Naive thymus-derived CD4-positive, alpha-beta T cell (primary cell): ENCODE measurements at regions not wholly inside any gene's neighbourhood (a gene's known extent, or its start where the extent isn't known, plus 50 kb on each side); places are given as distances from the start of the nearest gene placed in this dataset.
"Not testable (repeated sequence)": the region's sequence is repeated elsewhere in the genome, so short reads cannot be mapped to it uniquely, and the experiment has no call there.

Experiments
- ATAC-seq: fragments of 150-1000 bp; cut with Tn5 transposase; 2 replicates; pipeline ENCODE4 v1.10.0; 2021; ENCODE audit warnings: mild to moderate bottlenecking, moderate library complexity
- CTCF ChIA-PET: fragments of 350-600 bp; sonication (Branson Sonifier 250); formaldehyde crosslinking; loops from one replicate; lab custom pipeline; 2021; ENCODE audit warnings: antibody characterized with exemption; lab: Charles Lee
- POLR2A ChIA-PET: fragments of 350-600 bp; sonication (Branson Sonifier 250); formaldehyde crosslinking; loops from one replicate; lab custom pipeline; 2021; ENCODE audit warnings: antibody characterized with exemption, inconsistent platforms; lab: Charles Lee
- DNase-seq, 9 donors: peaks; one replicate each; pipeline versions ENCODE4 v3.0.0 to v3.0.0-alpha.2; 2020 to 2022; ENCODE audit warnings: mixed read lengths in 1 of 9
- H3K27ac ChIP-seq: one replicate; pipeline ENCODE4 v1.7.0; 2013; ENCODE audit warnings: mild to moderate bottlenecking, low read depth, low read length, moderate library complexity
- H3K27me3 ChIP-seq, 2 donors: one replicate each; pipeline ENCODE4 v1.7.0; 2013; ENCODE audit warnings: low read length in 2 of 2, mild to moderate bottlenecking in 2 of 2, moderate library complexity in 2 of 2; ENCODE audit not compliant: control insufficient read depth in 2 of 2, insufficient read depth in 2 of 2
- H3K36me3 ChIP-seq, 3 experiments: 1 replicate in 2 of 3; 2 replicates in 1 of 3; pipeline ENCODE4 v1.7.0; 2013; ENCODE audit warnings: low read length in 3 of 3, mild to moderate bottlenecking in 3 of 3, moderate library complexity in 1 of 3; ENCODE audit not compliant: insufficient read depth in 3 of 3, control insufficient read depth in 2 of 3
- H3K4me1 ChIP-seq, 2 donors: one replicate each; pipeline ENCODE4 v1.7.0; 2013; ENCODE audit warnings: low read length in 2 of 2, mild to moderate bottlenecking in 2 of 2, moderate library complexity in 1 of 2; ENCODE audit not compliant: control insufficient read depth in 2 of 2, insufficient read depth in 2 of 2
- H3K4me3 ChIP-seq: 2 replicates; pipeline ENCODE4 v1.7.0; 2013; ENCODE audit warnings: mild to moderate bottlenecking, low read length
- H3K9me3 ChIP-seq, 3 experiments: 1 replicate in 2 of 3; 2 replicates in 1 of 3; pipeline ENCODE4 v1.7.0; 2013; ENCODE audit warnings: low read length in 3 of 3; ENCODE audit not compliant: control insufficient read depth in 2 of 3
- H3K27ac Mint-ChIP-seq, 9 donors: one replicate each; pipeline ENCODE4 v1.8.0; 2020 to 2022; ENCODE audit warnings: mixed read lengths in 9 of 9, mild to moderate bottlenecking in 8 of 9, moderate library complexity in 5 of 9, inconsistent platforms in 2 of 9
- H3K27me3 Mint-ChIP-seq, 5 donors: one replicate each; pipeline ENCODE4 v1.8.0; 2021 to 2022; ENCODE audit warnings: mixed read lengths in 5 of 5, mild to moderate bottlenecking in 1 of 5
- H3K36me3 Mint-ChIP-seq, 5 donors: one replicate each; pipeline ENCODE4 v1.8.0; 2020 to 2022; ENCODE audit warnings: mixed read lengths in 5 of 5, mild to moderate bottlenecking in 3 of 5, inconsistent platforms in 1 of 5
- H3K4me1 Mint-ChIP-seq, 7 donors: one replicate each; pipeline ENCODE4 v1.8.0; 2020 to 2022; ENCODE audit warnings: mixed read lengths in 7 of 7, mild to moderate bottlenecking in 3 of 7, inconsistent platforms in 1 of 7
- H3K4me3 Mint-ChIP-seq, 10 donors: one replicate each; pipeline ENCODE4 v1.8.0; 2020 to 2022; ENCODE audit warnings: mild to moderate bottlenecking in 10 of 10, mixed read lengths in 10 of 10, moderate library complexity in 6 of 10, inconsistent platforms in 2 of 10
- H3K9me3 Mint-ChIP-seq, 11 donors: one replicate each; pipeline ENCODE4 v1.8.0; 2020 to 2022; ENCODE audit warnings: mixed read lengths in 11 of 11, mild to moderate bottlenecking in 4 of 11, inconsistent platforms in 1 of 11, moderate library complexity in 1 of 11
- intact Hi-C, 2 donors: fragments of 100-400 bp; cut with micrococcal nuclease; formaldehyde crosslinking; loops; one replicate each; pipeline ENCODE4 v1.15.1; 2023

GRCh38 chr3:193068365-193068764, 150.7 kb upstream of the MB21D2 start:
- H3K27me3 ChIP-seq = no peaks in the 10 kb centered on the region
- ATAC-seq = no peak
- no peak overlapping the region for H3K27ac ChIP-seq
- ChIA-PET POLR2A (no interaction called here), CTCF (no interaction called here)
- no peaks in the 10 kb centered on the region for H3K36me3 ChIP-seq
- H3K4me1 Mint-ChIP-seq = no peaks in the 10 kb centered on the region
- peaks cover 0 to 6% (median 0%) of the 10 kb centered on the region in 11 donors for H3K9me3 Mint-ChIP-seq
- DNase-seq = no peak
- H3K4me3 ChIP-seq = no peak overlapping the region
- intact Hi-C loops = no loop called here
- H3K27me3 Mint-ChIP-seq = peaks cover 12 to 26% (median 16%) of the 10 kb centered on the region in 5 donors
- H3K4me1 ChIP-seq = no peaks in the 10 kb centered on the region
- no peak overlapping the region for H3K4me3 Mint-ChIP-seq
- no peak overlapping the region for H3K27ac Mint-ChIP-seq
- no peaks in the 10 kb centered on the region for H3K9me3 ChIP-seq
- no peaks in the 10 kb centered on the region for H3K36me3 Mint-ChIP-seq

- H3K27me3 ChIP-seq, H3K27ac ChIP-seq, H3K27ac Mint-ChIP-seq, CTCF ChIA-PET, intact Hi-C loops, POLR2A ChIA-PET, ATAC-seq, H3K9me3 ChIP-seq, H3K4me1 ChIP-seq, H3K4me3 ChIP-seq, DNase-seq, H3K36me3 ChIP-seq, H3K4me1 Mint-ChIP-seq, H3K36me3 Mint-ChIP-seq, H3K9me3 Mint-ChIP-seq, H3K4me3 Mint-ChIP-seq: not testable (repeated sequence)
- peaks cover 12 to 22% (median 18%) of the 10 kb centered on the region in 5 donors for H3K27me3 Mint-ChIP-seq
Observed at GRCh38 chr3:193069732-193070131, 152.1 kb upstream of the MB21D2 start.

- H3K27me3 Mint-ChIP-seq = peaks cover 0 to 13% (median 1%) of the 10 kb centered on the region in 5 donors
- H3K4me3 Mint-ChIP-seq = no peak overlapping the region
- CTCF ChIA-PET = interaction anchor here (0.5 kb wide), 1 partner anchor 423 kb away, joined by 3 read pairs; no protein-coding TSS in a partner anchor
- no peak overlapping the region for H3K27ac Mint-ChIP-seq
- H3K9me3 Mint-ChIP-seq = peaks cover 0 to 14% (median 7%) of the 10 kb centered on the region in 11 donors
- H3K4me1 Mint-ChIP-seq = no peaks in the 10 kb centered on the region
- POLR2A ChIA-PET = no interaction called here
- Histone ChIP-seq H3K36me3 (no peaks in the 10 kb centered on the region), H3K9me3 (peaks cover 0 to 4% (median 0%) of the 10 kb centered on the region in 3 experiments), H3K27me3 (no peaks in the 10 kb centered on the region), H3K4me1 (no peaks in the 10 kb centered on the region), H3K27ac (no peak overlapping the region), H3K4me3 (no peak overlapping the region)
- intact Hi-C loops = no loop called here
- ATAC-seq (no peak), DNase-seq (no peak)
- H3K36me3 Mint-ChIP-seq = peaks cover 0 to 3% (median 0%) of the 10 kb centered on the region in 5 donors
Observed at GRCh38 chr3:193078996-193079753, 161.5 kb upstream of the MB21D2 start.

- Mint-ChIP-seq H3K9me3 (peaks cover 0 to 14% (median 7%) of the 10 kb centered on the region in 11 donors), H3K36me3 (peaks cover 0 to 3% (median 0%) of the 10 kb centered on the region in 5 donors), H3K4me1 (no peaks in the 10 kb centered on the region), H3K4me3 (no peak overlapping the region), H3K27me3 (peaks cover 0 to 5% (median 0%) of the 10 kb centered on the region in 5 donors), H3K27ac (no peak overlapping the region)
- peaks cover 0 to 4% (median 0%) of the 10 kb centered on the region in 3 experiments for H3K9me3 ChIP-seq
- DNase-seq (no peak), ATAC-seq (no peak)
- no peaks in the 10 kb centered on the region for H3K4me1 ChIP-seq
- ChIA-PET POLR2A (no interaction called here), CTCF (no interaction called here)
- no peaks in the 10 kb centered on the region for H3K27me3 ChIP-seq
- intact Hi-C loops = no loop called here
- no peak overlapping the region for H3K4me3 ChIP-seq
- H3K27ac ChIP-seq = no peak overlapping the region
- H3K36me3 ChIP-seq = no peaks in the 10 kb centered on the region
Observed at GRCh38 chr3:193080821-193081365, 160.1 kb upstream of the PLAAT1 start.

- no peak overlapping the region for H3K4me3 ChIP-seq
- no peaks in the 10 kb centered on the region for H3K36me3 ChIP-seq
- no peaks in the 10 kb centered on the region for H3K27me3 ChIP-seq
- H3K9me3 ChIP-seq = peaks cover 0 to 4% (median 0%) of the 10 kb centered on the region in 3 experiments
- Mint-ChIP-seq H3K4me1 (no peaks in the 10 kb centered on the region), H3K36me3 (peaks cover 0 to 3% (median 0%) of the 10 kb centered on the region in 5 donors), H3K27me3 (peaks cover 0 to 17% (median 5%) of the 10 kb centered on the region in 5 donors), H3K27ac (no peak overlapping the region), H3K9me3 (peaks cover 0 to 15% (median 8%) of the 10 kb centered on the region in 11 donors), H3K4me3 (no peak overlapping the region)
- CTCF ChIA-PET = no interaction called here
- no peaks in the 10 kb centered on the region for H3K4me1 ChIP-seq
- DNase-seq (no peak), ATAC-seq (no peak)
- POLR2A ChIA-PET = no interaction called here
- intact Hi-C loops = no loop called here
- H3K27ac ChIP-seq = no peak overlapping the region
Observed at GRCh38 chr3:193085655-193086054, 155.4 kb upstream of the PLAAT1 start.

GRCh38 chr3:193086681-193087080, 154.3 kb upstream of the PLAAT1 start:
- ChIA-PET POLR2A (no interaction called here), CTCF (no interaction called here)
- Mint-ChIP-seq H3K36me3 (peaks cover 0 to 3% (median 0%) of the 10 kb centered on the region in 5 donors), H3K27ac (no peak overlapping the region), H3K9me3 (peaks cover 0 to 20% (median 8%) of the 10 kb centered on the region in 11 donors), H3K4me1 (no peaks in the 10 kb centered on the region), H3K4me3 (no peak overlapping the region), H3K27me3 (peaks cover 0 to 17% (median 6%) of the 10 kb centered on the region in 5 donors)
- ATAC-seq (no peak), DNase-seq (no peak)
- intact Hi-C loops = no loop called here
- Histone ChIP-seq H3K27ac (no peak overlapping the region), H3K27me3 (no peaks in the 10 kb centered on the region), H3K4me3 (no peak overlapping the region), H3K4me1 (no peaks in the 10 kb centered on the region), H3K9me3 (peaks cover 0 to 4% (median 0%) of the 10 kb centered on the region in 3 experiments), H3K36me3 (no peaks in the 10 kb centered on the region)
